ENCODE measurements at regions not wholly inside any gene's neighbourhood (a gene's known extent, or its start where the extent isn't known, plus 50 kb on each side); places are given as distances from the start of the nearest gene placed in this dataset.

DNA sequence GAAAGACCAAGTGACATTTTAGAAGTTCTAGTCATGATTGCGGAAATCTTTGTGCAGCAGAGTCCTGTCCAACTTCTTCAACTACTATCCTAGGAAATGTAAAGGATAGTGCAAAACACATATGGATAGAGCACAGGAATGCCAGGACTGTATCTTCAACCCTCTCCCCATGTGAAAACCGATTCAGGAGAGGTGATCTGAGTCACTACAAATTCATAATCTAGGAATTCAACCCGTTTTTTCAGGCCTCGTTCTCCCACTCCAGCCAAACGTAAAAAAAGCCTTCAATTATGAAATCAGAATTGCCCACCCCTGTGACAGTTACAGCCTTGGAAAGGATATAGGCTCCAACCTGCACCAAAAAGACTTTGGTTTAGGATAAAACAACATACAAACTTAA, 52.9 kb upstream of the RGS1 start:
- TF ChIP-seq, protein P1, sequence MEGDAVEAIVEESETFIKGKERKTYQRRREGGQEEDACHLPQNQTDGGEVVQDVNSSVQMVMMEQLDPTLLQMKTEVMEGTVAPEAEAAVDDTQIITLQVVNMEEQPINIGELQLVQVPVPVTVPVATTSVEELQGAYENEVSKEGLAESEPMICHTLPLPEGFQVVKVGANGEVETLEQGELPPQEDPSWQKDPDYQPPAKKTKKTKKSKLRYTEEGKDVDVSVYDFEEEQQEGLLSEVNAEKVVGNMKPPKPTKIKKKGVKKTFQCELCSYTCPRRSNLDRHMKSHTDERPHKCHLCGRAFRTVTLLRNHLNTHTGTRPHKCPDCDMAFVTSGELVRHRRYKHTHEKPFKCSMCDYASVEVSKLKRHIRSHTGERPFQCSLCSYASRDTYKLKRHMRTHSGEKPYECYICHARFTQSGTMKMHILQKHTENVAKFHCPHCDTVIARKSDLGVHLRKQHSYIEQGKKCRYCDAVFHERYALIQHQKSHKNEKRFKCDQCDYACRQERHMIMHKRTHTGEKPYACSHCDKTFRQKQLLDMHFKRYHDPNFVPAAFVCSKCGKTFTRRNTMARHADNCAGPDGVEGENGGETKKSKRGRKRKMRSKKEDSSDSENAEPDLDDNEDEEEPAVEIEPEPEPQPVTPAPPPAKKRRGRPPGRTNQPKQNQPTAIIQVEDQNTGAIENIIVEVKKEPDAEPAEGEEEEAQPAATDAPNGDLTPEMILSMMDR (IDR thresholded peaks at IDR 0.05), result no peak
- TF ChIP-seq POLR2A (IDR thresholded peaks at IDR 0.05), result no peak
- no peak for TF ChIP-seq POLR2AphosphoS5 (IDR thresholded peaks at IDR 0.05)
- no peak for TF ChIP-seq EP300 (IDR thresholded peaks at IDR 0.05)

All from gastroesophageal sphincter (tissue), 3 donors.